ENCODE measurements at regions not wholly inside any gene's neighbourhood (a gene's known extent, or its start where the extent isn't known, plus 50 kb on each side); places are given as distances from the start of the nearest gene placed in this dataset.

- TF ChIP-seq POLR2A (IDR thresholded peaks at IDR 0.05; ENCODE audit: low read depth, low read length): no peak
- no peak for TF ChIP-seq TAF1 (IDR thresholded peaks at IDR 0.05; ENCODE audit: borderline replicate concordance, low read depth, low read length)
Measured at GRCh38 chr11:128201801-128202200, 385.6 kb downstream of the ETS1 start.
